A549 (cell line): ENCODE measurements at regions not wholly inside any gene's neighbourhood (a gene's known extent, or its start where the extent isn't known, plus 50 kb on each side); places are given as distances from the start of the nearest gene placed in this dataset.

Experiments
- CBX2 ChIP-seq: fragments of 200-600 bp; sonication (generic); IDR thresholded peaks from 2 replicates; pipeline ENCODE4 v1.6.1; 2016; ENCODE audit warnings: low read depth, mild to moderate bottlenecking, borderline replicate concordance
- MAFK ChIP-seq: fragments of 450-650 bp; IDR thresholded peaks from 2 replicates; pipeline ENCODE4 v1.6.1; 2014; ENCODE audit not compliant: partially characterized antibody
- MYC ChIP-seq: IDR thresholded peaks from 2 replicates; pipeline ENCODE4 v1.6.1; 2012; ENCODE audit warnings: mild to moderate bottlenecking, inconsistent platforms, low read length, improper control_type of control experiment, borderline replicate concordance
- POLR2A ChIP-seq: IDR thresholded peaks from 2 replicates; pipeline ENCODE4 v1.6.1; 2012; ENCODE audit warnings: mild to moderate bottlenecking, low read length
- POLR2AphosphoS2 ChIP-seq: conservative IDR thresholded peaks from 2 replicates; pipeline ENCODE4 v1.6.1; 2012; ENCODE audit warnings: low read length, improper control_type of control experiment, inconsistent platforms
- RAD21 ChIP-seq, 2 experiments: fragments of >200 bp in 1 of 2; sonication (Bioruptor Twin) in 1 of 2; formaldehyde crosslinking in 1 of 2; IDR thresholded peaks in 1 of 2; conservative IDR thresholded peaks in 1 of 2; 2 replicates in 1 of 2; 3 replicates in 1 of 2; pipeline ENCODE4 v1.6.1; 2012 to 2018; ENCODE audit warnings: inconsistent platforms in 1 of 2
- SREBF2 ChIP-seq: fragments of 450-650 bp; IDR thresholded peaks from 2 replicates; pipeline ENCODE4 v1.6.1; 2014; ENCODE audit warnings: mild to moderate bottlenecking, moderate library complexity
- TF ChIP-seq, protein P1 (sequence below): fragments of >200 bp; sonication (Bioruptor Twin); formaldehyde crosslinking; IDR thresholded peaks from 3 replicates; pipeline ENCODE4 v1.5.1; 2016

GRCh38 chr5:92380069-92380770, 997.1 kb upstream of the ARRDC3 start:
- TF ChIP-seq, protein P1, sequence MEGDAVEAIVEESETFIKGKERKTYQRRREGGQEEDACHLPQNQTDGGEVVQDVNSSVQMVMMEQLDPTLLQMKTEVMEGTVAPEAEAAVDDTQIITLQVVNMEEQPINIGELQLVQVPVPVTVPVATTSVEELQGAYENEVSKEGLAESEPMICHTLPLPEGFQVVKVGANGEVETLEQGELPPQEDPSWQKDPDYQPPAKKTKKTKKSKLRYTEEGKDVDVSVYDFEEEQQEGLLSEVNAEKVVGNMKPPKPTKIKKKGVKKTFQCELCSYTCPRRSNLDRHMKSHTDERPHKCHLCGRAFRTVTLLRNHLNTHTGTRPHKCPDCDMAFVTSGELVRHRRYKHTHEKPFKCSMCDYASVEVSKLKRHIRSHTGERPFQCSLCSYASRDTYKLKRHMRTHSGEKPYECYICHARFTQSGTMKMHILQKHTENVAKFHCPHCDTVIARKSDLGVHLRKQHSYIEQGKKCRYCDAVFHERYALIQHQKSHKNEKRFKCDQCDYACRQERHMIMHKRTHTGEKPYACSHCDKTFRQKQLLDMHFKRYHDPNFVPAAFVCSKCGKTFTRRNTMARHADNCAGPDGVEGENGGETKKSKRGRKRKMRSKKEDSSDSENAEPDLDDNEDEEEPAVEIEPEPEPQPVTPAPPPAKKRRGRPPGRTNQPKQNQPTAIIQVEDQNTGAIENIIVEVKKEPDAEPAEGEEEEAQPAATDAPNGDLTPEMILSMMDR, result no peak
- TF ChIP-seq MYC (no peak), RAD21 (conservative IDR thresholded peaks at IDR 0.05 in 1 of 2, IDR thresholded peaks at IDR 0.05 in 1 of 2) (no peak), SREBF2 (no peak), CBX2 (no peak), MAFK (no peak), POLR2A (no peak), POLR2AphosphoS2 (no peak)
